K562 (cell line): ENCODE measurements at regions not wholly inside any gene's neighbourhood (a gene's known extent, or its start where the extent isn't known, plus 50 kb on each side); places are given as distances from the start of the nearest gene placed in this dataset.

ENCODE experiments used
- ATAC-seq: fragments of 200-7000 bp; cut with Tn5 transposase; 3 replicates; pipeline ENCODE4 v1.9.1; 2020; ENCODE audit warnings: moderate library complexity
- BruUV-seq: library from RNA; stranded (reverse); fragments of 400-500 nt; replicated peaks from 2 replicates; lab custom pipeline; 2021; lab: Mats Ljungman, UMichigan
- CTCF ChIA-PET: fragments of 300-600 bp; formaldehyde crosslinking; extraction: SDS; loops from one replicate; lab custom pipeline; 2021; ENCODE audit warnings: low intra/inter-chr PET ratio; lab: Yijun Ruan, JAX
- POLR2A ChIA-PET: fragments of 300-600, 350-650 bp; sonication (Branson Sonifier 250); formaldehyde crosslinking; extraction: SDS; loops from one replicate; lab custom pipeline; 2021; ENCODE audit warnings: antibody characterized with exemption, inconsistent platforms; lab: Yijun Ruan, JAX
- DNase-seq, 4 experiments: peaks; one replicate each; pipeline versions ENCODE4 v3.0.0 to v3.0.0-alpha.2; 2011 to 2018; ENCODE audit warnings: low spot score in 3 of 4, mixed read lengths in 3 of 4; ENCODE audit errors: extremely low read depth in 1 of 4
- FAIRE-seq: peaks from 2 replicates; lab custom pipeline; 2011; peaks lifted over from hg19 to GRCh38; lab: Jason Lieb, UNC
- H2AFZ ChIP-seq: 2 replicates; pipeline ENCODE4 v1.6.0; 2011; ENCODE audit warnings: low read depth, low read length, control low read depth, inconsistent platforms
- H3K27ac ChIP-seq: fragments of 200-600 bp; 3 replicates; pipeline ENCODE4 v1.8.0; 2011; ENCODE audit warnings: low read depth, mild to moderate bottlenecking, control low read depth, inconsistent platforms, low read length, moderate library complexity, mixed read lengths; ENCODE audit errors: extremely low read depth
- H3K27me3 ChIP-seq, 2 experiments: fragments of 300-600 bp in 1 of 2; 2 replicates in 1 of 2; 3 replicates in 1 of 2; pipeline versions ENCODE4 v1.6.0 to v1.8.0; 2011; ENCODE audit warnings: inconsistent platforms in 2 of 2, low read length in 2 of 2, mild to moderate bottlenecking in 1 of 2, mixed read lengths in 1 of 2, moderate library complexity in 1 of 2; ENCODE audit not compliant: control insufficient read depth in 2 of 2, insufficient read depth in 2 of 2
- H3K36me3 ChIP-seq: fragments of 300-600 bp; 3 replicates; pipeline ENCODE4 v1.8.0; 2011; ENCODE audit warnings: mild to moderate bottlenecking, low read length, inconsistent platforms; ENCODE audit not compliant: control insufficient read depth, insufficient read depth
- H3K4me1 ChIP-seq, 2 experiments: fragments of 200-600 bp in 1 of 2; replicated peaks in 1 of 2; 2 replicates in 1 of 2; 3 replicates in 1 of 2; pipeline versions ENCODE4 v1.5.1 to v1.8.0; 2011; ENCODE audit warnings: inconsistent platforms in 2 of 2, low read length in 2 of 2, mild to moderate bottlenecking in 1 of 2, mixed read lengths in 1 of 2, moderate library complexity in 1 of 2; ENCODE audit not compliant: control insufficient read depth in 2 of 2, insufficient read depth in 2 of 2
- H3K4me2 ChIP-seq: 2 replicates; pipeline ENCODE4 v1.6.1; 2011; ENCODE audit warnings: low read length, control low read depth, inconsistent platforms, mixed read lengths; ENCODE audit not compliant: insufficient read depth
- H3K4me3 ChIP-seq: fragments of 200-600 bp; sonication (generic), shearing (Covaris generic); 2 replicates; pipeline ENCODE4 v1.5.1; 2016; ENCODE audit warnings: control low read depth, inconsistent platforms
- H3K79me2 ChIP-seq: fragments of 200-600 bp; 3 replicates; pipeline ENCODE4 v1.8.0; 2011; ENCODE audit warnings: low read length, inconsistent platforms; ENCODE audit not compliant: control insufficient read depth, insufficient read depth
- H3K9ac ChIP-seq, 2 experiments: 2 replicates each; pipeline versions ENCODE4 v1.6.0 to v1.6.1; 2011; ENCODE audit warnings: low read depth in 2 of 2, low read length in 2 of 2, control low read depth in 1 of 2, inconsistent platforms in 1 of 2, mild to moderate bottlenecking in 1 of 2, mixed read lengths in 1 of 2; ENCODE audit not compliant: insufficient read depth in 1 of 2
- H3K9me1 ChIP-seq: one replicate; pipeline ENCODE4 v1.6.0; 2011; ENCODE audit warnings: inconsistent platforms, mild to moderate bottlenecking, low read length, moderate library complexity; ENCODE audit not compliant: control insufficient read depth, insufficient read depth
- H3K9me3 ChIP-seq: replicated peaks from 2 replicates; pipeline ENCODE4 v1.5.1; 2011; ENCODE audit warnings: low read depth, low read length, inconsistent platforms; ENCODE audit not compliant: control insufficient read depth, insufficient read depth
- H4K20me1 ChIP-seq: replicated peaks from 2 replicates; pipeline ENCODE4 v1.6.1; 2011; ENCODE audit warnings: low read length, inconsistent platforms, mixed read lengths; ENCODE audit not compliant: control insufficient read depth, insufficient read depth
- COPS2 ChIP-seq: fragments of 450-650 bp; conservative IDR thresholded peaks from 2 replicates; pipeline ENCODE4 v1.6.1; 2016; ENCODE audit warnings: mild to moderate bottlenecking, moderate library complexity
- CTBP1 ChIP-seq: fragments of 450-650 bp; IDR thresholded peaks from 2 replicates; pipeline ENCODE4 v1.6.1; 2016; ENCODE audit warnings: borderline replicate concordance
- FUS ChIP-seq: fragments of 200-400 bp; formaldehyde crosslinking; optimal IDR thresholded peaks from 2 replicates; pipeline ENCODE3; 2017; ENCODE audit warnings: low read depth, low read length
- HDAC6 ChIP-seq: IDR thresholded peaks from 2 replicates; pipeline ENCODE4 v1.6.1; 2012; ENCODE audit warnings: low read depth, mild to moderate bottlenecking, control low read depth, inconsistent platforms, low read length, moderate library complexity
- HINFP ChIP-seq: fragments of 450-650 bp; conservative IDR thresholded peaks from 2 replicates; pipeline ENCODE4 v1.6.1; 2016; ENCODE audit warnings: missing genetic modification characterization, low read depth, mild to moderate bottlenecking, control low read depth, missing compliant biosample characterization
- ILF3 ChIP-seq: fragments of 450-650 bp; IDR thresholded peaks from 2 replicates; pipeline ENCODE4 v1.6.1; 2018; ENCODE audit warnings: antibody characterized with exemption, mild to moderate bottlenecking, moderate library complexity, borderline replicate concordance
- NR2F6 ChIP-seq: fragments of 450-650 bp; formaldehyde crosslinking; IDR thresholded peaks from 2 replicates; pipeline ENCODE4 v1.4.0; 2020; ENCODE audit warnings: mild to moderate bottlenecking
- POLR2G ChIP-seq: fragments of 200-400 bp; formaldehyde crosslinking; IDR thresholded peaks from 2 replicates; pipeline ENCODE4 v1.6.1; 2017; ENCODE audit warnings: low read depth, mild to moderate bottlenecking, antibody characterized with exemption, low read length, moderate library complexity
- SIN3A ChIP-seq, 2 experiments: fragments of 150-350 bp in 1 of 2; IDR thresholded peaks; 2 replicates each; pipeline ENCODE4 v1.6.1; 2011 to 2016; ENCODE audit warnings: borderline replicate concordance in 2 of 2, low read depth in 2 of 2, low read length in 2 of 2, mild to moderate bottlenecking in 2 of 2, moderate library complexity in 2 of 2; ENCODE audit not compliant: control insufficient read depth in 1 of 2
- SPI1 ChIP-seq: IDR thresholded peaks from 2 replicates; pipeline ENCODE4 v1.6.1; 2011; ENCODE audit warnings: low read depth, low read length, control low read depth, borderline replicate concordance
- SUPT5H ChIP-seq: fragments of 450-650 bp; IDR thresholded peaks from 2 replicates; pipeline ENCODE4 v1.6.1; 2016
- TEAD2 ChIP-seq: fragments of 450-650 bp; IDR thresholded peaks from 2 replicates; pipeline ENCODE4 v1.6.1; 2016; ENCODE audit warnings: missing genetic modification characterization, control low read depth, missing compliant biosample characterization
- ZFPM2 ChIP-seq: fragments of 250-450 bp; sonication (Bioruptor Pico); IDR thresholded peaks from 2 replicates; pipeline ENCODE4 v1.5.1; 2022; ENCODE audit warnings: mild to moderate bottlenecking
- ZNF146 ChIP-seq: IDR thresholded peaks from one replicate; pipeline ENCODE4 v1.6.1; 2018; ENCODE audit warnings: missing compliant biosample characterization; ENCODE audit not compliant: unreplicated experiment
- ZNF407 ChIP-seq: fragments of 450-650 bp; IDR thresholded peaks from 2 replicates; pipeline ENCODE4 v1.6.1; 2016; ENCODE audit warnings: low read depth
- ZNF586 ChIP-seq: fragments of 450-650 bp; formaldehyde crosslinking; conservative IDR thresholded peaks from 2 replicates; pipeline ENCODE4 v1.4.0; 2020; ENCODE audit warnings: mild to moderate bottlenecking, moderate library complexity
- WGBS: fragments of 100-300 bp; shearing (Covaris generic); methylation state at CpG from one replicate; pipeline ENCODE4 v1.1.6; 2016; ENCODE audit warnings: low coverage, mixed read lengths; ENCODE audit not compliant: insufficient coverage; ENCODE audit errors: missing lambda C conversion rate; 5-methylcytosine and 5-hydroxymethylcytosine counted together
- in situ Hi-C: fragments of 300-500 bp; cut with MboI; formaldehyde crosslinking; loops from 4 replicates; pipeline ENCODE4 v1.15.0; 2018; ENCODE audit warnings: inconsistent platforms, mixed read lengths
- intact Hi-C: fragments of 100-400 bp; cut with micrococcal nuclease; formaldehyde crosslinking; loops from 2 replicates; pipeline ENCODE4 v1.14.2; 2022

GRCh38 chr9:90706230-90706629 lies 63.6 kb upstream of the DIRAS2 start:
- H3K36me3 ChIP-seq, result no peaks in the 10 kb centered on the region
- H3K9ac ChIP-seq, result no peak overlapping the region
- no peak overlapping the region for H3K4me2 ChIP-seq
- H3K4me3 ChIP-seq, result no peak overlapping the region
- BruUV-seq, result no TSS peak
- POLR2A ChIA-PET, result no interaction called here
- WGBS, result 0% methylated on average over 2 of the region's 2 CpGs
- no peaks in the 10 kb centered on the region for H3K27me3 ChIP-seq
- ATAC-seq, result no peak
- H3K4me1 ChIP-seq, result no peaks in the 10 kb centered on the region
- no peak for DNase-seq
- intact Hi-C loops (no loop called here), in situ Hi-C loops (no loop called here)
- H3K9me3 ChIP-seq, result no peaks in the 10 kb centered on the region
- H4K20me1 ChIP-seq, result no peaks in the 10 kb centered on the region
- H2AFZ ChIP-seq, result no peak overlapping the region
- no peaks in the 10 kb centered on the region for H3K9me1 ChIP-seq
- no peak for FAIRE-seq
- CTCF ChIA-PET, result no interaction called here
- H3K27ac ChIP-seq, result no peak overlapping the region
- no peaks in the 10 kb centered on the region for H3K79me2 ChIP-seq
- TF ChIP-seq ZNF146 (CRISPR knock-in tag) (no peak), NR2F6 (CRISPR knock-in tag) (no peak), CTBP1 (no peak), POLR2G (no peak), ZNF586 (no peak), HINFP (tag) (no peak), FUS (no peak), HDAC6 (no peak), ILF3 (no peak), COPS2 (no peak), ZNF407 (no peak), TEAD2 (tag) (no peak), SUPT5H (no peak), ZFPM2 (CRISPR knock-in tag) (no peak), SIN3A (IDR thresholded peaks at IDR 0.05; ENCODE audit: borderline replicate concordance in 2 of 2, control insufficient read depth in 1 of 2, low read depth in 2 of 2, low read length in 2 of 2) (no peak), SPI1 (no peak)
